NCI-H1694 (cell line): ENCODE measurements at regions not wholly inside any gene's neighbourhood (a gene's known extent, or its start where the extent isn't known, plus 50 kb on each side); places are given as distances from the start of the nearest gene placed in this dataset.
A peak's percentile ranks its signal among the peaks of the same experiment; 100 is the strongest.

ENCODE experiments used
- DNase-seq: peaks from one replicate; lab custom pipeline; 2025; lab: John Stamatoyannopoulos, UW

- no peak for DNase-seq
Observed at GRCh38 chr1:63710308-63710707, 63.5 kb upstream of the ROR1 start.

GRCh38 chr1:63710761-63711380, 62.9 kb upstream of the ROR1 start:
- DNase-seq = no peak

DNA sequence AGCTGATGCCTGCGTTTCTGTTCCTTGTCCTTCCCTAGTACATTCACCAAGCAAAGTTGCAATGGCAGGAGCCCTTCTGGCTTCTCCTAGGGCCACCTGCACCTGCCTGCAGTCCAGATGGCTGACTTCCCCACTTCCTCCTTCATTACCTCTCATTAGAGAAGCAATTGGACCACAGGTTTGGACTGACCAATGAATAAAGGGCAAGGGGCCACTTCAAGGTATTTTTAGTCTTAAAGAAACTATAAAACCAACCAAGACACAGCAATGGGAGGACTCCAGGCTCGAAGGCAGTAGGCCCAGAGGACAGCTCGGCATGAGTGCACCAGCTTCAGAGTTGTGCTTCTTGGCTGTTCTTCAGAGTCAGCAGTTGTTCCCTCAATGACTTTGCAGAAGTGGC, 60.8 kb upstream of the ROR1 start:
- DNase-seq = no peak

DNA sequence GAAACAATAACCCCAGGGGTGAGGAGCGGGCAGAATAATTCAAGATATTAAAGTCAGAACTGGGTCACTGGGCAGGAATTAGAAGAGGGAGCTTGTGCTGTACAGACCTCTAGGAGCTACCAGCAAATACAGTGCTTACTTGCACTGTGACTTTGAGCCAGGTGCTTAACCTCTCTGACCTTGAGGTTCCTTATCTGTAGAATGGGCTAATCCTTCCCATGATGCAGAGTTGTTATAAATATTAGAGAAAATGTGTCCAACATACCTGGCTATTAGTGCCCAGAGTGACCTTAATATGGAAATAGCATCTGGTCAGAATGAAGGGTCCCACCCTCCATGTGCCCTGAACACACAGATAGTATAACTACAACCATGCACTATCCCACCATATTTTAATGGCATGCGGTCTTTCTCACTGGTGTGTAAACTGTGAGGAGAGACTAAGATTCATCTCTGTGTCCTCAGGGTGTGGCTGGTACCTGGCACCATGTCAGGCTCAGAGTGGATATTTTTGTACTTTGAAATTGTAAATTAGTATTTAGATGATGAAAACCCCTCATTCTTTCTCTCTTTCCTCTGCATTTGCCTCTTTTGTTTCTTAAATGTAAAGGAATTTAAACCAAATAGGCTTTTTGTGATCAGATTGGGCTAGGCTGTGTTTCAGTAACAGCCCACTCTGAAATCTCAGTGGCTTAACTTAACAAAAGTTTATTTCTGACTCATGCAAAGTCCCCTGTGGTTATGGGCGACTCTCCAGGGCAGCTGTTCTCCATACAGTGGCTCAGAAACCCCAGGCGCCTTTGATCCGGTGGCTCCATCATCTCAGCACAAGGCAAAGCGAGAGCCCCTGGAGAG, 60.0 kb upstream of the ROR1 start:
- no peak for DNase-seq

DNA sequence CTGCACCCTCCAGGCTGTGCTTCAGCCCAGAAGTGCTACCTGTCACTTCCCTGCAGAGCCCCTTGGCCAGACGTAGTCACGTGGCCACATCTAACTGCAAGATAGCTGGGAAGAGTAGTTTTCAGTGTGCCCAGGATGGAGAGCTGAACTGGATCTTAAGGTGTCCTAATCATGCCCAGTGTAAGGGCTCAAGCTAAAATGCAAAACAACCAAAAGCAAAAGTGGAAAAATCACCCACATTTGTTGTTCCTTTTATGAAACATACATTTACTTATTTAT, 59.4 kb upstream of the ROR1 start:
- no peak for DNase-seq

DNA sequence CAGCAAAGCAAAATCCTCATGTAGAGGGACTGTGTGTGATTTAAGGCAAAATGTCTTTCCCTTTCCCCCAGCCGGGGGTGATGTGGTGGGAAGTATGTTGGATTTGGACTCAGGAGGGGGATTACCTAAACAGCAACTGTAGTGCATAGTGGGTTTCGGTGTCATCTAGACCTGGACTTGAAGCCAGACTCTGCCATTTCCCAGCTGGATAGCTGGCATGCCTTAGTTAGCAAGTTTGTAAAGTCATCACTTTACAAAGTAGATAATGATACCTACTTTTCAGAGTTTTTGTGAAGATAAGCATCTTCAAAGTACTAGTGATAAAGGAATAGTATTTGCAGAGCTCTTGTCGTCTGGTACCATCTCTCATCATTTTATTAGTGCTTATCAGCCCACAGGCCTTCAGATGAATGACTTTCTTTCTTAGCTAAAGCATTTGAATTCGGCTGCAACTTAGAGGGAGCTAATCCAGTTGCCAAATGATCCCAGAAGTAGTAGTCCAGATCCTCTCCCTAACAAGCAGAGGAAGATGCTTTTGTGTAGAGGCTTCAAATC, 56.2 kb upstream of the ROR1 start:
- DNase-seq = no peak

DNA sequence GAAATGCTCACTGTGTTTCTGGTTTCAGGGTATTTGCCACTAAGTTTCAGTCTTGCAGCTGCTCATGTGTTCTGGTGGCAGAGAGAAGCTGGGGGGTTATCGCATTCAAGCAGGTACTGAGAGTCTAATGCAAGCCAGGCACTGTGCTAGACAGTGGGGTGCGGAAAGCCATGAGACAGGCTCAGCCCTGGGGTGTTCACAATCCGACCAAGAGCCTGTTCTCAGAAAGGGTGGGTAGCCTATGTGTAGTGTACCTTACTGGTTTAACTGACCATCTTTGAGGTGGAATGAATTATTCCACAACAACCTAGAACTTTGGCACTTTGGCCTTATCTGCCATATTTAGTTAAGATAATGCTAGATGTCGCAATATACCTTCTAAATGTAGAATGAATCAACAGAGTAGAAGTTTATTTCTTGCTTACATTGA, 55.3 kb upstream of the ROR1 start:
- DNase-seq = no peak

DNA sequence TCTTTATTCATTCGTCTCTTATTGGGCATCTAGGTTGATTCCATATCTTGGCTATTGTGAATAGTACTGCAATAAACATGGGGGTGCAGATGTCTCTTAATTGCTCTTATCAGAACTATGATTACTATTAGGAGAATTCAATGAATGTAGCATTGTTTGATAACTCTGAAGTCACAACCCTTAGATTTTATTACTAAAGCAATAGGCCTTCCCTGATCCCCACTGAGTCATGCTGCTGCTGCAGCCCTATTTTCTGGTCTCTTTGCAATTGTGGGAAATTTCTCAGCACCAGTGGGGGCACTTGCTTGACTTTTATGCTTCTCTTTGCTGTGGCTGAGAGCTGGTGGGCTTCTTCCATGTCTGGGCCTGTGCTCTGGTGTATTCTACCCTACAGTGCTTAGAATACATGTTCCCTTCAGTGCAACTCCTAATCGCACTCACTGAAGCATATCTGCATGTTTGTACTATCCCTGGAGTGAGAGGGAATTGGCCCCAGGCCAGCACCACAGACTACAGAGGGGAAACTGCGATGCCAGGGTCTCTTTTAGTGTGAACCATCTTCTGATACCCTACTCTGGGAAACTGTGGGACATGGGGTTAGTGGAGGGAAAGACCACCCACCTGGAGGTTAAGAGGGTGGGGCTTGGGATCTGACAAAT, 52.2 kb upstream of the ROR1 start:
- peak; percentile 47 for DNase-seq

DNA sequence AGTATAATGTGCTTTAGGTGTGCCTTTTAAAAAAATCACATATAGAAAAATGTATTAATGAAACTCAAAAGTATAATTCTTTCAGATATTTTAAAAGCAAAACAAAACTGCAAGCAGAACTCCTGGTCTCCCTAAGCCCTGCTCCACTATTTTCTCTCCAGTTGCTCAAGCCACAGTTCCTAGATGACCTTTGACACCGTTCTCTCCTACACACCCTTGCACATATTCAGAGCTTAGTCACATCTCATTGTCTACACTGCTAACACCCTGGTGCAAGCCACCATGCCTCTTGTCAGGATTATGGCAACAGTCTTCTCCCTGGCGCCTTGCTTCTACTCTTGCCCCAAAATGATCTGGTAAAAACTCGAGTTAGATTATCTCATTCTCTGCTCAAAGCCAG, 50.2 kb upstream of the ROR1 start:
- no peak for DNase-seq
